BJ (cell line): ENCODE measurements at regions not wholly inside any gene's neighbourhood (a gene's known extent, or its start where the extent isn't known, plus 50 kb on each side); places are given as distances from the start of the nearest gene placed in this dataset.

Experiments
- CTCF ChIA-PET: fragments of 350-600 bp; formaldehyde crosslinking; extraction: SDS; loops from one replicate; lab custom pipeline; 2021; ENCODE audit warnings: antibody characterized with exemption, inconsistent platforms; lab: Yijun Ruan, JAX
- POLR2A ChIA-PET: fragments of 300-600 bp; sonication (Branson Sonifier 250); formaldehyde crosslinking; extraction: SDS; loops from one replicate; lab custom pipeline; 2021; ENCODE audit warnings: antibody characterized with exemption; lab: Charles Lee
- DNase-seq: peaks from one replicate; pipeline ENCODE4 v3.0.0-alpha.2; 2011; ENCODE audit warnings: low read depth
- H3K27me3 ChIP-seq: 2 replicates; pipeline ENCODE4 v1.6.0; 2011; ENCODE audit warnings: low read length; ENCODE audit not compliant: control insufficient read depth, insufficient read depth
- H3K36me3 ChIP-seq: 2 replicates; pipeline ENCODE4 v1.5.1; 2011; ENCODE audit warnings: low read length; ENCODE audit not compliant: control insufficient read depth, insufficient read depth
- H3K4me3 ChIP-seq: 2 replicates; pipeline ENCODE4 v1.5.1; 2011; ENCODE audit warnings: low read depth, mild to moderate bottlenecking, control low read depth, low read length
- TF ChIP-seq, protein P1 (sequence below): IDR thresholded peaks from 2 replicates; pipeline ENCODE4 v1.5.1; 2011; ENCODE audit warnings: low read depth, mild to moderate bottlenecking, control low read depth, inconsistent platforms, low read length, moderate library complexity; ENCODE audit not compliant: insufficient read depth

DNA sequence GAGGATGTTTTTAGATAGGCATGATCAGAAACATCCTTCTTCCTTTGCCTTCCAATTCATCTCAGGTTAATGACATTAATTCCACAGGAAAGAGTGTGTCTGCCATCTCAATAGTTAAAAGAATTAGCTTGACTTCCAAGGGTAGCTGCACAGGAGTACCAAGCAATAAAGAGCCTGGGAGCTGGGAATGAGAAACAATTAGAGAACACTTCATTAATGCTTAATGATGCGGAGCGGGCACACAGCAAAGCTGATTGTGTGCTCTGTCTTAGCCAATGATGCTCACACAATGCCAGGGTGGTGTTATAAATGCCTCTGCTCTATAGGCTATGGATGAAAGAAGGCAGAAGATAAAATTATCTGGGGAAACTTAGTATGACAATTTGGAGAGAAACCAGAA lies 1052.5 kb upstream of the LCORL start:
- Histone ChIP-seq H3K36me3 (no peaks in the 10 kb centered on the region), H3K4me3 (no peak overlapping the region), H3K27me3 (no peaks in the 10 kb centered on the region; the same call in 1 of the 2 replicates)
- TF ChIP-seq, protein P1, sequence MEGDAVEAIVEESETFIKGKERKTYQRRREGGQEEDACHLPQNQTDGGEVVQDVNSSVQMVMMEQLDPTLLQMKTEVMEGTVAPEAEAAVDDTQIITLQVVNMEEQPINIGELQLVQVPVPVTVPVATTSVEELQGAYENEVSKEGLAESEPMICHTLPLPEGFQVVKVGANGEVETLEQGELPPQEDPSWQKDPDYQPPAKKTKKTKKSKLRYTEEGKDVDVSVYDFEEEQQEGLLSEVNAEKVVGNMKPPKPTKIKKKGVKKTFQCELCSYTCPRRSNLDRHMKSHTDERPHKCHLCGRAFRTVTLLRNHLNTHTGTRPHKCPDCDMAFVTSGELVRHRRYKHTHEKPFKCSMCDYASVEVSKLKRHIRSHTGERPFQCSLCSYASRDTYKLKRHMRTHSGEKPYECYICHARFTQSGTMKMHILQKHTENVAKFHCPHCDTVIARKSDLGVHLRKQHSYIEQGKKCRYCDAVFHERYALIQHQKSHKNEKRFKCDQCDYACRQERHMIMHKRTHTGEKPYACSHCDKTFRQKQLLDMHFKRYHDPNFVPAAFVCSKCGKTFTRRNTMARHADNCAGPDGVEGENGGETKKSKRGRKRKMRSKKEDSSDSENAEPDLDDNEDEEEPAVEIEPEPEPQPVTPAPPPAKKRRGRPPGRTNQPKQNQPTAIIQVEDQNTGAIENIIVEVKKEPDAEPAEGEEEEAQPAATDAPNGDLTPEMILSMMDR, result no peak
- no peak for DNase-seq
- CTCF ChIA-PET, result no interaction called here
- POLR2A ChIA-PET, result no interaction called here

DNA sequence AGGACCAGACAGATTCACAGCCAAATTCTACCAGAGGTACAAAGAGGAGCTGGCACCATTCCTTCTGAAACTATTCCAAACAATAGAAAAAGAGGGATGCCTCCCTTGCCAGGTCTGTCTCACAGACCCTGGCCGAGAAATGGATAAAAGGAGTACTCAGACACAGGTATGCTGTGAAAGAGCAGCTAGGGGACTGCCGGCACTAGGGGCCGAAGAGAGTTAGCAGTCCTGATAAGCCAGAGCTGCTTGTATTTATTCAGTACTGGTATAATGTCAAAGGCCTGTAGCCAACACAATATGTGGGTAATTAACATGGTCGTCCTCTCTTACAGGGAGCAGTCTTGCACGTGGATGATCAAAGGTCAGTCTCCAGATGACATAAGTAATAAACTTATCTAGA lies 1042.1 kb upstream of the LCORL start:
- ChIA-PET CTCF (no interaction called here), POLR2A (no interaction called here)
- H3K4me3 ChIP-seq, result no peak overlapping the region
- TF ChIP-seq, protein P1, result no peak
- H3K36me3 ChIP-seq, result no peaks in the 10 kb centered on the region
- H3K27me3 ChIP-seq, result no peaks in the 10 kb centered on the region
- DNase-seq, result no peak

DNA sequence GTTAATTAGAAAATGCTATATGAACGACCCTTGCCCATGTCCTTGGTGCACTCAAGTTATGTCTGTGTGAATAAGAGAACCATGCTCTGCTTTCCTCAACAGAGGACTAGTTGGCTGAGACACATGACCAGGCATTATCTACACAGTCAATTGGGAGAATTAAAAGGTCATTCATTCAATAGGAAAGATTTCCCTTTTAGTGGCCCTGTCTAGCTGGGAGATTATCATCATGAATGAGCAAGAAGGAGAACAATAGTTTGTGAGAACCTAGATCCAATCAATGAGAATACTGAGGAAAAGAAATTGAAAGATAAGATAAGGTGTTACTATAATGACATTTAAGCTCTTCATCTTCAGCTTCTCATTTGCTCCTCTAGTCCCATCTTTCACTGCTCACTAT lies 1033.4 kb upstream of the LCORL start:
- CTCF ChIA-PET, result no interaction called here
- H3K4me3 ChIP-seq, result no peak overlapping the region
- no peaks in the 10 kb centered on the region for H3K27me3 ChIP-seq
- no peak for DNase-seq
- POLR2A ChIA-PET, result no interaction called here
- no peaks in the 10 kb centered on the region for H3K36me3 ChIP-seq
- TF ChIP-seq, protein P1, result no peak

DNA sequence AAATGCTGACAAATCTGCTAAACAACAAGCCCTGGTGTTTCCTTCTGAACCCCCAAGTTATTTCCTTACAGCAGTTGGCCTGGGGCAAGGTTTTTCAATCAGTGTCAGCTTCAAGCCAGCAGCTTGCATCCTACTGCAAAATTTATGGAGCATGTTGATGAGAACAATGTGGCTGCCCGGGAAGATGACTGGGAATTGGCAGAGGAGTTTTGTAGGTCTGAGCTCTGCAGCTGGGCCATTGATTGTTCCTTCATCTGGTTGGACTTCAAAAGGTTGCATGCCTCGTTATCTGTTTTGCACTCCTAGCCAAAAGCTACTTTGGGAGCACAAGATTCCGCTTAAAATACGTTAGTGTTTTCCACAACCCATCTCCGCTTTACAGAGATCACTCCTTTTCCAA lies 1030.3 kb upstream of the LCORL start:
- TF ChIP-seq, protein P1, result no peak
- no peak overlapping the region for H3K4me3 ChIP-seq
- no peak for DNase-seq
- H3K36me3 ChIP-seq, result no peaks in the 10 kb centered on the region
- ChIA-PET POLR2A (no interaction called here), CTCF (interaction anchor here (0.6 kb wide), 1 partner anchor 34 kb away, joined by 3 read pairs; no protein-coding TSS in a partner anchor)
- H3K27me3 ChIP-seq, result no peaks in the 10 kb centered on the region

GRCh38 chr4:19047279-19047880 lies 1025.8 kb upstream of the LCORL start:
- no peak for DNase-seq
- Histone ChIP-seq H3K36me3 (no peaks in the 10 kb centered on the region), H3K27me3 (no peaks in the 10 kb centered on the region), H3K4me3 (no peak overlapping the region)
- ChIA-PET CTCF (no interaction called here), POLR2A (no interaction called here)
- TF ChIP-seq, protein P1, result no peak
